GM23248 (cell line): ENCODE measurements at regions not wholly inside any gene's neighbourhood (a gene's known extent, or its start where the extent isn't known, plus 50 kb on each side); places are given as distances from the start of the nearest gene placed in this dataset.

Experiments used
- EZH2 ChIP-seq: fragments of 200-600 bp; sonication (generic); IDR thresholded peaks from 2 replicates; pipeline ENCODE4 v1.6.1; 2018; ENCODE audit warnings: antibody characterized with exemption, mild to moderate bottlenecking; ENCODE audit not compliant: insufficient read depth, poor library complexity, severe bottlenecking
- EZH2phosphoT487 ChIP-seq: fragments of 200-600 bp; sonication (generic); IDR thresholded peaks from 2 replicates; pipeline ENCODE4 v1.6.1; 2018; ENCODE audit warnings: antibody characterized with exemption, moderate library complexity, mild to moderate bottlenecking, low read depth; ENCODE audit not compliant: insufficient read depth

- TF ChIP-seq EZH2, result no peak
- TF ChIP-seq EZH2phosphoT487, result no peak
Measured at GRCh38 chr5:110159202-110159601, 469.5 kb downstream of the MAN2A1 start.
